HG03378 (cell line): ENCODE measurements at regions not wholly inside any gene's neighbourhood (a gene's known extent, or its start where the extent isn't known, plus 50 kb on each side); places are given as distances from the start of the nearest gene placed in this dataset.

Experiments
- ATAC-seq: cut with Tn5 transposase; IDR thresholded peaks from one replicate; pipeline ENCODE4 v1.9.1; 2021; ENCODE audit warnings: mild to moderate bottlenecking, moderate library complexity; ENCODE audit not compliant: unreplicated experiment

GRCh38 chr5:167995844-167996425 is 295.5 kb upstream of the WWC1 start:
- ATAC-seq, result no peak

DNA sequence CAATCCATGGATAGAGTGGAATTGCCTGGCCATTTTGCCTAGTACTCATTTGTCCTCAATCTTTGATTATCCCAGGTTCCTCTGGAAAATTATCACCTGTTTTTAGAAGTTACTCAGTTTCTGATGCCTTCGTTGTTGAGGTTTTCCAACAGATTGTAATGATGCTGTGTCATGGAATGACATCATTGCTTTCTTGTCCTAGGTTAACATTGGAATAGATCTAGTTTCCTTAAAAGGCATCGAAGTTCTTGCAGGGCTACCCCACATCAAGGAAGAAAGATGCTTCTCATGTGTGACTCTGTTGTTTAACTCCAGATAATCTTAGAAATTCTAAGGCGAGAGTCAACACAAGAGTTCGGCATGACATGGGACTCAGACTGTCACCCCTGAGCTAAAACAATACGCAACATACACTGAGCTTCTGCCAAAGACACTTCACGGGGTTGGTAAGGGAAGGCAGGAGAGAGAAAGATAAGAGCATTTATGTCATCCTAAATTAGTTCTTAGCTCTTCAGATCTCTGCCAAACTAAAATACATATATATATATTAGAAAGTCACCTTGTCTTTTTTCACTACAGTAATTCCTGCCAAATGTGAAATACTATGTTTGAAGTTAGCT is 293.2 kb upstream of the WWC1 start:
- no peak for ATAC-seq

DNA sequence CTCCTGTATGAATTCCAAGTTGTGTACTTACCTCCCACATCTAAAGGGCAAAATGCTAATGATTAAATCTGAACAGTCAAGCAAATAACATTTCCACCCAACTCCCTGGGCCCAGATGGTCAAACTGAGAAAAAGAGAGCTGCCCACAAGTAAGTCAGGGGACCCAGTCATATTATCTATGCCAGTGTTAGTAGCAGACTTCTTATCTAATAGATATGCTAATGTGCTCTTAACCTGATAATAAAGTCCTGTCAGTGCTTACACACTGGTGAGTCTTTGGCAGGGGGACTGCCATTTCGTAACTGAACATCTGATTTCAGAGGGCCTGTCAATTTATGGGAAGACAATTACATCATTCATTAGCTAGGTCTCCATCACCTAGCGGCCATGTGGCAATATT is 292.3 kb upstream of the WWC1 start:
- ATAC-seq, result no peak

- no peak for ATAC-seq
These were observed 290.1 kb upstream of the WWC1 start for GRCh38 chr5:168001318-168001717.

DNA sequence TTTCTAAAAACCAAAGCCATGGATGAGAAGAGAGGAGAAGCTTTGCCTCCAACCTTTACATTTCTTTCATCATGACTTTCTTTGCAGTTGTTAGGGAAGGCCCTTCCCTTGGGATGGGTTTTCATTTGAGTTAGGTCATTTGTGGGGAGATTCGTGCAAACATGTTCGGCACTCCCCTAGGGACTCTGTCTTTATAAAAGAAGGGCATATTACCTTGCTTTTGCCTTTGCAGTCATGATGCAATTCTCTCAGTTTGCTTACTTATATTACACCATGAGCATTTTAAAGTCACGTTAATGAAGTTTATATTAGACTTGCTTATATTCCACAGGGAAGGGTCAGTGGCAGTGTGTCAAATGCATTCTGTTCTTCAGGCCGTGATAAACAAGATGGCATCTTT is 289.3 kb upstream of the WWC1 start:
- ATAC-seq, result no peak

GRCh38 chr5:168005093-168005492 is 286.4 kb upstream of the WWC1 start:
- ATAC-seq, result no peak

- ATAC-seq, result no peak
These were observed 285.5 kb upstream of the WWC1 start for GRCh38 chr5:168005936-168006335.

DNA sequence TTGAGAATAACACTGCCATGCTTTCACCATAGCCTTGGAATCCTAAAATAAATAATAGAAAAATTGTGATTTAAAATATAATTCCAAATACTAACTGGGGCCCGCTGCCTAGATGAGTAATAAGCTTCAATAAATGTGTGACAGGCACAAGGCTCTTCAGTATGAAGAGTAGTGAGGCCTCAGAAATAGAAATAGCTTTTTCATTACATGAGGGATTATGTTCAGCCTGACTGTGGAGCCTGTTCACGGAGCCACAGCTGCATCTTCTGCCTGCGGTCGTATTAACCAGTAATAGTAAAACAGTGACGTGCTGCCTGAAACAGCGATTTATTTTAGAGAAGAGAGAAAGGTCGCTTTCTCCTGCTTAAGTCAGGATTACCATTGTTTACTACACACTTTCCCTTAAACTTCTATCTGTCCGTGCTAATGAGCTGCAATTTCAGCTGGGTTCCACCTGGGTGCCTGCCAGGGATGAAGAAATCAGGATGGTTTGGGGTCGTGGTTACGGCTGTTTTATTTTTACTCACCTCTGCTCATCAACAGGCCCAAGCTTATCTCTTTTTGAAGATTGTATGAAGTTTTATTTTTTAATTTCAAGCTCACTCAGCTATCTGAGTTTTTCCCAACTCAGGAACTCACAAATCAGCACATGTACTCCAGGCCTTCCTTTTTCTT is 284.9 kb upstream of the WWC1 start:
- ATAC-seq, result no peak

DNA sequence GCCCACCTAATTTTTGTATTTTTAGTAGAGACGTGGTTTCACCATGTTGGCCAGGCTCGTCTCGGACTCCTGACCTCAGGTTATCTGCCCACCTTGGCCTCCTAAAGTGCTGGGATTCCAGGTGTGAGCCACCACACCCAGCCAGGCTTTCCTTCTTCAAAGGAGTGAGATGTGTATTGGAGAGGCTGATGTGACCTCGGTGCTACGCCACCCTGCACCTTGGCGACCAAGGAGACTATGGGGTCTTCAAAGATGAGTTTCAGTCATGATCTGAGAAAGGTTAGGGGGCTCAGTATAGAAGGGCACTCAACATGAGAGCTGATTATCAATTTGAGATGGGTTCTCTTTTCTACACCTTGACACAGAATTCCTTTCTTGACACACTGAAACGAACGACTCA is 284.2 kb upstream of the WWC1 start:
- ATAC-seq, result no peak

GRCh38 chr5:168008555-168008954 is 282.9 kb upstream of the WWC1 start:
- ATAC-seq, result no peak

DNA sequence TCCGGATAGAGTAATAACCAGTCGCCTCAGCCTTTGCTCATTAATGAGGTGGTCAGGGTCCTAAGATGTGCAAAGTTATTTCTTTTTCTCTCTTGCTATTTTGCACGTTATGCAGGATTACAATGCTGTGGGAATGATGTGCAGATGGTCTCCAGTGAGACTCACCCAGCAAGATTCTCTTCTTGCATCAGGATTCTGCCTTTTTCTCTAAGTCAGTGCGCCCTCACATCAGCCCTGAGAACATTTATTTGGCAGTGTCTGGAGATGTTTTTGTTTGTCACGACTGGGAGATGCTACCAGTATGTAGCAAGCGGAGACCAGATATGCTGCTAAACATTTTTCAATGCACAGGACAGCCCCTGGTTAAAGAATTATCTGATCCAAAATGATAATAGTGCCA is 280.3 kb upstream of the WWC1 start:
- ATAC-seq, result no peak

GRCh38 chr5:168012006-168012405 is 279.4 kb upstream of the WWC1 start:
- no peak for ATAC-seq

DNA sequence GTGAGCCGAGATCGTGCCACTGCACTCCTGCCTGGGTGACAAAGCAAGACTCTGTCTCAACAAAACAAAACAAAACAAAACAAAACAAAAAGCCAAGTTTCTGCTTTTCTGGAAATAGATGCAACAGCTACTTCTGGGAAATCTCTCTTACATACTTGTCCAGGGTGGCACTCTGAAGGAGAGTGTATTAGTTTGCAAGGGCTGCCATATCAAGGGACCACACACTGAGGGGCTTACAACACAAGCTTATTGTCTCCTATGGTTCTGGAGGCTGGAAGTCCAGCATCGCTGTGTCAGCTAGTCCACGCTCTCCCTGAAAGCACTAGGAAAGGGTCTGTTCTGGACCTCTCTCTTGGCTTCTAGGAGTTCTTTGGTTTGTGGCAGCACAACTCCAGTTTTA is 277.9 kb upstream of the WWC1 start:
- ATAC-seq, result no peak

DNA sequence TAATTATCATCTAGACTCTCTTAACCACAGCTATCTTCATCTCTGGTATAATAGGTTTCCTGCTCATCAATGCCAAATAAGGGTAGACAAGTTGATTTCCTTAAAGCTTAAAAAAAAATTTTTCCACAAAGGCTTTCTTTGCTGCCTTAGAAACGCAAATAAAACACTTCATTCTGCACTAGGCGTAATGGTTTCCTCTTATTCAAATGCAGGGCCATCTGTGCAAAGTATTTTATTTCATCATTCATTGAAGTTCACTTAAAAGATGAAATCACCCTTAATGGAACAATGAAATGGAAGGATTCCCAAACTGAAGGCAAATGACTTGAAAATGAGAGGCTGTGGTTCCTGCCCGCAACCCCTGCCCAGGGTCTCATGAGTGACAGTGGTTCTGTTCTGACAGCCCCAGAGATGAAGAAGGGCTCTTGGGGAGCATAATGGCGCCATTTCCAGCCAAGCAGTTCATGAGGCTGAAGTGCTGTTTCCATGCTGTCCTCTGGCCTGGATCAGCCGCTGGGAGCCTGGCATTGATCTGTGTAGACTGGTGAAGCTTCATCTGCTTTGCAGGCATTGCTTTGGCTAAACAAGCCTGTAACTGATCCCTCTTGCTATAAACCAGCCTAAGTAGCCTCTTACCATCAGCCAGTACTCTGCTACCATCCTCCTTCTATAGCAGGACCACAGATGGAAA is 276.9 kb upstream of the WWC1 start:
- ATAC-seq, result no peak

- ATAC-seq, result no peak
These were observed 275.9 kb upstream of the WWC1 start for GRCh38 chr5:168015506-168015905.

DNA sequence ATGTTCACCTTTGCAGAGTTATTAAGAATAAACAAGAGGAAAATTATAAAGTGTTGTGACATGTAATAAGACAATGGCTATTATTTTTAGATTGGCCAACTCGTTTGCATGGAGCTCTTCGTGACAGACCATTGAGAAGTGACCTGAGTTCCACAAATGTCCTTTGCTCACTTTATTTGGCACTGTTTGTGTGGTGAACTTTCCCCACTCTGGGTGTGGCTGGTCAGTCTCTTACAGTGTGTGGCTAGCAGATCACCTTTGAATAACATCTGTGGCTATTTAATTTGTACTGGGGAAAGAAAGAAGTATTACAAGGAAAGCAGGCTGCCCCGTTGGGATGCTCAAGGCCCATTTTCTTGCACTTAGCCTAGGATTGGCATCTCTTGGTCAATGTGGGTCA is 274.1 kb upstream of the WWC1 start:
- ATAC-seq, result no peak

GRCh38 chr5:168019143-168019542 is 272.3 kb upstream of the WWC1 start:
- ATAC-seq, result no peak

DNA sequence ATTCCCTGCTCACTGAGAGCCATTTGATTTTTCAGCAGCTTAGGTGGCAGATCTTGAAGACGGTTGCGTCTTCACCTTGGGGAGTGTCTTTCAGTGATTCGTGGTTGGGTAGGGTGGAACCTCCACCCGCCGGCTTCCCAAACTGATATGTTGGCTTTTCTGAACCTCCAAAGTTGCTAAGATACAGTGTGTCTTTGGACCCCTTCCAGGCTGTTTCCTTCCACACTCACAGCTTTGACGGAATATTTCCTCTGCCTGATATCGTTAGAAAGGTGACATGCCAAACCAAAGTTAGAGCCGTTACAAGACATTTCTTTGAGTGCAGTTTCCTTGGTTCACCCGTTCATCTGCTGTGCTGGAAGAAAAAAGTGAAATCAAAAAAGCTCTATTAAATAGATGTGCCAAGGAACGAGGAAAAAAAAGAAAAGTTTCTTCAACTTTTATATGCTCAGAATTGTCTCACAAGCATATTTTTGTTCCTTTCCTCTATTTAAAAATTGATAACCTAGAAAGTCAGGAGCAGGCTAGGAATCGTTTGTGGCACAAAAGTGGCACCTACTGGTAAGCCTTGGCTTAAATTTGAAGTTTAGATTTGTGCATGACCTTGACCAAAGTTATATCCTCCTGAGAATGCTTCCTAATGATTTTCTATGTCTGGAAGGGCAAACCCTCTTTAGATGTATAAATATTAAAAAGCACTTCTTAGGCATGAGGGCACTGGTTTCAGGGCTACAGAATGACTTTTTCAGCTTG is 270.7 kb upstream of the WWC1 start:
- ATAC-seq, result no peak

- no peak for ATAC-seq
These were observed 268.8 kb upstream of the WWC1 start for GRCh38 chr5:168022446-168023169.

DNA sequence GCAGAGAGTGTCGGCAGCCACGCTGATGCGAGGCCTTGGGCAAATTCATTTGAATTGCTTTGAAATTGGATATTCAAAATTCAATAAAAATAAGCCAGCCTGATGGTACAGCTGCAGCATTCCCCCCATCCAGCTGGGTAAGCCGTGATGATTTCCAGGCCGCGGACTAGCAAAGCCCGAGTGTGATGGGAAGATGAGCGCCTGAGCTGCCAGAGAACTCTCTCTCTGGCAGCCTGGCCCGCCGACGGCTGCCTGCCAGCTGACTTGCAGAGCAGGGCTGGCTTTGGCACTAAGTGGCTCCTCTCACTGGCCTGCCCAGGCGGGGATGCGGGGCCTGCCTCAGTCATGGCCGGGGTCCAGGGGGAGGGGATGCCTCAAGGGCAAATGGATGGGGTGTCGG is 268.3 kb upstream of the WWC1 start:
- no peak for ATAC-seq

- ATAC-seq, result no peak
These were observed 267.1 kb upstream of the WWC1 start for GRCh38 chr5:168024306-168024705.
